ENCODE measurements at regions not wholly inside any gene's neighbourhood (a gene's known extent, or its start where the extent isn't known, plus 50 kb on each side); places are given as distances from the start of the nearest gene placed in this dataset.

GRCh38 chr1:195481293-195481692, 1126.9 kb downstream of the KCNT2 start:
- DNase-seq (ENCODE audit: low read depth, low spot score), result no peak
- in situ Hi-C loops (cut with HindIII; ENCODE audit: low pct_unique_long_range_greater_than_20kb, low sequenced_read_pairs), result no loop called here

GRCh38 chr1:195475568-195475967, 1132.7 kb downstream of the KCNT2 start:
- in situ Hi-C loops (cut with HindIII; ENCODE audit: low pct_unique_long_range_greater_than_20kb, low sequenced_read_pairs), result no loop called here
- DNase-seq (ENCODE audit: low read depth, low spot score), result no peak

GRCh38 chr1:195472291-195472690, 1135.9 kb downstream of the KCNT2 start:
- no peak for DNase-seq (ENCODE audit: low read depth, low spot score)
- in situ Hi-C loops (cut with HindIII; ENCODE audit: low pct_unique_long_range_greater_than_20kb, low sequenced_read_pairs), result no loop called here

- in situ Hi-C loops (cut with HindIII; ENCODE audit: low pct_unique_long_range_greater_than_20kb, low sequenced_read_pairs), result no loop called here
Observed at GRCh38 chr1:195466639-195467038, 1141.6 kb downstream of the KCNT2 start.

GRCh38 chr1:195462646-195463045, 1145.6 kb downstream of the KCNT2 start:
- in situ Hi-C loops (cut with HindIII; ENCODE audit: low pct_unique_long_range_greater_than_20kb, low sequenced_read_pairs), result no loop called here
- no peak for DNase-seq (ENCODE audit: low read depth, low spot score)

More at GRCh38 chr1:195466639-195467038, 1141.6 kb downstream of the KCNT2 start:
- DNase-seq (ENCODE audit: low read depth, low spot score), result no peak

- in situ Hi-C loops (cut with HindIII; ENCODE audit: low pct_unique_long_range_greater_than_20kb, low sequenced_read_pairs), result no loop called here
- no peak for DNase-seq (ENCODE audit: low read depth, low spot score)
Observed at GRCh38 chr1:195462152-195462551, 1146.1 kb downstream of the KCNT2 start.

GRCh38 chr1:195458365-195458764, 1149.9 kb downstream of the KCNT2 start:
- no peak for DNase-seq (ENCODE audit: low read depth, low spot score)
- in situ Hi-C loops (cut with HindIII; ENCODE audit: low pct_unique_long_range_greater_than_20kb, low sequenced_read_pairs), result no loop called here

GRCh38 chr1:195450794-195451193, 1157.4 kb downstream of the KCNT2 start:
- in situ Hi-C loops (cut with HindIII; ENCODE audit: low pct_unique_long_range_greater_than_20kb, low sequenced_read_pairs), result no loop called here
- DNase-seq (ENCODE audit: low read depth, low spot score), result no peak

GRCh38 chr1:195439661-195440060, 1168.6 kb downstream of the KCNT2 start:
- DNase-seq (ENCODE audit: low read depth, low spot score), result no peak
- in situ Hi-C loops (cut with HindIII; ENCODE audit: low pct_unique_long_range_greater_than_20kb, low sequenced_read_pairs), result no loop called here

- in situ Hi-C loops (cut with HindIII; ENCODE audit: low pct_unique_long_range_greater_than_20kb, low sequenced_read_pairs), result no loop called here
Observed at GRCh38 chr1:195434566-195435203, 1173.6 kb downstream of the KCNT2 start.

GRCh38 chr1:195430826-195431225, 1177.4 kb downstream of the KCNT2 start:
- no peak for DNase-seq (ENCODE audit: low read depth, low spot score)
- in situ Hi-C loops (cut with HindIII; ENCODE audit: low pct_unique_long_range_greater_than_20kb, low sequenced_read_pairs), result no loop called here

More at GRCh38 chr1:195434566-195435203, 1173.6 kb downstream of the KCNT2 start:
- DNase-seq (ENCODE audit: low read depth, low spot score), result no peak

- in situ Hi-C loops (cut with HindIII; ENCODE audit: low pct_unique_long_range_greater_than_20kb, low sequenced_read_pairs), result no loop called here
- no peak for DNase-seq (ENCODE audit: low read depth, low spot score)
Observed at GRCh38 chr1:195428927-195429326, 1179.3 kb downstream of the KCNT2 start.

- in situ Hi-C loops (cut with HindIII; ENCODE audit: low pct_unique_long_range_greater_than_20kb, low sequenced_read_pairs), result no loop called here
- DNase-seq (ENCODE audit: low read depth, low spot score), result no peak
Observed at GRCh38 chr1:195415584-195415983, 1192.7 kb downstream of the KCNT2 start.

GRCh38 chr1:195394567-195394966, 1213.7 kb downstream of the KCNT2 start:
- in situ Hi-C loops (cut with HindIII; ENCODE audit: low pct_unique_long_range_greater_than_20kb, low sequenced_read_pairs), result no loop called here
- DNase-seq (ENCODE audit: low read depth, low spot score), result no peak

- in situ Hi-C loops (cut with HindIII; ENCODE audit: low pct_unique_long_range_greater_than_20kb, low sequenced_read_pairs), result no loop called here
- peak; percentile 48 for DNase-seq (ENCODE audit: low read depth, low spot score)
Observed at GRCh38 chr1:195376190-195376589, 1232.0 kb downstream of the KCNT2 start.

GRCh38 chr1:195373856-195374255, 1234.4 kb downstream of the KCNT2 start:
- no peak for DNase-seq (ENCODE audit: low read depth, low spot score)
- in situ Hi-C loops (cut with HindIII; ENCODE audit: low pct_unique_long_range_greater_than_20kb, low sequenced_read_pairs), result no loop called here

GRCh38 chr1:195345149-195345548, 1263.1 kb downstream of the KCNT2 start:
- DNase-seq (ENCODE audit: low read depth, low spot score), result peak; percentile 22
- in situ Hi-C loops (cut with HindIII; ENCODE audit: low pct_unique_long_range_greater_than_20kb, low sequenced_read_pairs), result no loop called here

- no peak for DNase-seq (ENCODE audit: low read depth, low spot score)
- in situ Hi-C loops (cut with HindIII; ENCODE audit: low pct_unique_long_range_greater_than_20kb, low sequenced_read_pairs), result no loop called here
Observed at GRCh38 chr1:195337646-195338045, 1270.6 kb downstream of the KCNT2 start.

GRCh38 chr1:195336812-195337211, 1271.4 kb downstream of the KCNT2 start:
- in situ Hi-C loops (cut with HindIII; ENCODE audit: low pct_unique_long_range_greater_than_20kb, low sequenced_read_pairs), result no loop called here
- DNase-seq (ENCODE audit: low read depth, low spot score), result no peak

- in situ Hi-C loops (cut with HindIII; ENCODE audit: low pct_unique_long_range_greater_than_20kb, low sequenced_read_pairs), result no loop called here
- no peak for DNase-seq (ENCODE audit: low read depth, low spot score)
Observed at GRCh38 chr1:195335541-195335940, 1272.7 kb downstream of the KCNT2 start.

All from SK-MEL-5 (cell line).